HG02759 (cell line): ENCODE measurements at regions not wholly inside any gene's neighbourhood (a gene's known extent, or its start where the extent isn't known, plus 50 kb on each side); places are given as distances from the start of the nearest gene placed in this dataset.

ENCODE experiments used
- ATAC-seq: cut with Tn5 transposase; IDR thresholded peaks from one replicate; pipeline ENCODE4 v1.9.1; 2021; ENCODE audit warnings: mild to moderate bottlenecking, moderate library complexity; ENCODE audit not compliant: unreplicated experiment

DNA sequence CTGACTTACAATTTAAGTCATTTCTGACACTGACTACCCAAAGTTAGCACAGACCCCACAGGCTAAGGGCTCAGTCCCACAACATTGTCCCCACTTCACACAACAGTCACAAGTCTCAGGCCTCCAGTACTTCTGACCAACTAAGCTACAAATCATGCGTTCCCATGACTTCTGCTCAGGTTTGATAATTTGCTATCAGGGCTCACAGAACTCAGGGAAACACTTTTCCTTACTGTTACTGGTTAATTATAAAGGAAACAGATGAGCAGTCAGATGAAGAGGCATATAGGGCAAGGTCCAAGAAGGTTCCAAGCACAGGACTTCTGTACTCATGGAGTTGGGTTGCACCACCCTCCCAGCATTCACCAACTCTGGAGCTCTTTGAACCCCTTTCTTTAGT lies 151.2 kb upstream of the TNR start:
- no peak for ATAC-seq

DNA sequence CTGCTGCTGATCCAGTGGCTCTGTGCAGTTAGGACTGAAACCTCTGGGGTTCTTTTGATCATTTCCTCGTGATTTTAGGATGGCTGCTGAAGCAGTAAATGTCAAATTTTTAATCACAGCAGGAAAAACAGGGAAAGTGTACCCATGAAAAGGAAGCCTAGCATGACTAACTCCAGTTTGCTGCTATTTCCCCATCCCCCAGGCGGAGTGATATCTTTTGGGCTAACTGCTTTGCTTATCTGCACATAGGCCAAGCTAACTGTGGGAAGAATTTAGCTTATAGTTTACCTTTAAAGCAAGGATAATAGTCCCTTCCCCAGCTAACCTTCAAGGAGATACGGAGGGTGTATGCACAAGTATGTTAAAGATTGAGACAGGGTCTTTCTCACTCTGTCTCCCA lies 149.8 kb upstream of the TNR start:
- no peak for ATAC-seq

DNA sequence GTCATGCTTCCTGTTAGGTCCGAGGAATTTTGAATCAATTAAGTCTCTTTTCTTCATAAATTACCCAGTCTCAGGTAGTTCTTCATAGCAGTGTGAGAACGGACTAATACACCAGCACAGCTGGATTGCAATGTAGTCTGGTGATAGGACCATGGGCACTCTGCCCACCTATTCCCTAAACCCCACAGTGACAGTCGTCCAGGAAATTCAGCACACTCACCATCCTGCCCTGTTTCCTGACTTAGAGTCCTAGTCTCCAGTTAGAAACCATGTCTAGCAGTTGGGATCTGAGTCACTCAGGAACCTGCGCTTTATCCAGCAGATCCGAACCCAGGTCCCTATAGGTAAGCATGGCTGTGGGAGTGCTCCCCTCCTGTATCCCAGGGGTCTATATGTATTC lies 149.3 kb upstream of the TNR start:
- ATAC-seq, result no peak

DNA sequence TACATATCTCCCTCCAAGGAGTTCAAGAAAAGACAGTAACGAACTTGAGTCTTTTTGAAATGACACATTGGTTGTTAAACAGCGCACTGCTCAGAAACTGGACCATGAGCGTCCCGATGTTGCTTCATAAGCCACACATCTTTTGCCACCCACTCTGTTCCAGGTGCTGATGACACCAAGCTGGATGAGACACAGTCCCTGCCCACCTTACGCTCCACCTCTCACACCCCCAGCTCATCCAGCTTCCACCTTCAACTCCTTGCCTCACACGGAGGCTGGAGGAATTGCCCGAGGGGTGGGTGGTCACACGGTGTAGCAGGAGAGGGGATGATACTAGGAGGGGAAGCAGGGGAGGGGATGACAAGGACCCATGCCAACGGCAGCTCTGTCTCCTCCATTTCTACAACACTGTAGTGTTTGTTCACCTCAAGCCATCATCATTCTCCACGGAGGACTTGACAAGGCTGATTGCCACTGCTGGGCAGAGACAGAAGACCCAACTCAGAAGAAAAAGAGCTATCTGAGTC lies 148.5 kb upstream of the TNR start:
- no peak for ATAC-seq

DNA sequence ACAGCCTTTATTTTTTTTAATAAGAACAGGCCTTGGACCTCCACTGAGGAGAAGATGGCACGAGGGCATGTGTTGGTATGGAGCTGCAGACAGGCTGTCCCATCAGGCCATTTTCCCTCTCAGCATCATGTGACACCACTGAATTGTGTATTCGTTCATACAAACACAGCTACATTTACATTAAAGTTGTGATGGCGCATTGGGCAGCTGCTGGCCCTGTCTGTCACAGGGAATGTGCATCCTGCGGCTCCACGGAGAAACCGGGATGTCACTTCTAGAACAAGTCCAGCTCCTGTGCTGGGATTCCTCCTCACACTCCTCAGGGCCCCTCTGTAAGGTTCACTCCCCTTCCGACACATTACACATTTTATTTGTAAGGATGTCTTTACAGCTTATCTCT lies 147.6 kb upstream of the TNR start:
- ATAC-seq, result no peak

DNA sequence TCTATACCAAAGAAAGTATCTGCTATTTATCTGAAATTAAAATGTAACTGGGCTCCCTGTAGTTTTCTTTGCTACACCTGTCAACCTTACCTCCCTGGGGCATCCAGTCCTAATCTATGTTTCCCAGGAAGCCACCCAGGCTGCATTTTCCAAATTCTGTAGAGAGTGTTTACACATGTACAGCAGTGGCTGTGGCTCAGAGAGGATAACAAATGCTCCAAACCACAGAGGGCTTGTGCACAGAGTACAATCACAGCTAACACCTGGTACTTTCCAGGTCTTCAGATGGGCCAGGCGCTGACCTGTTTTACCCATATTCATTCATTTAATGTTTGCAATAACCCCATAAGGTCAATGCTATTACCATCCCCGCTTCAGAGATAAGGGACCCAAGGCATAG lies 146.5 kb upstream of the TNR start:
- ATAC-seq, result no peak

DNA sequence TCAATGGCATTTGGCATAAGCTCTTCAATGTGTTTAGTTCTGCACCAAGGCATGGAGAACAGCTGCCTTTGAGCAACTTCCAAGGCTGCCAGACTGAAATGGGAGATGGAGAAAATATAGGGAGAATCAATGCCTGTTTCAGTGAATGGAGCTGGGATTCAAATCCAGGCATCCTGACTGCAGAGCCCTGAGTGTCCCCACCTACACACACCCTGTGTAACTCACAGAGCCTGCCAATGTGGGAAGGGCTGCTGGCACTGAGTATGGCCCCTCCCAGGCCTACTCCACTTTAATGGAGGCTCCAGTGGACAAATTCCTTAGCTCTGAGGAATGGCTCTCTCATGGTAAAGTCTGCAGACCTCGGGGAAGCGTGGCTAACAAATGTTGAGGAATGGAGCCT lies 145.6 kb upstream of the TNR start:
- no peak for ATAC-seq

DNA sequence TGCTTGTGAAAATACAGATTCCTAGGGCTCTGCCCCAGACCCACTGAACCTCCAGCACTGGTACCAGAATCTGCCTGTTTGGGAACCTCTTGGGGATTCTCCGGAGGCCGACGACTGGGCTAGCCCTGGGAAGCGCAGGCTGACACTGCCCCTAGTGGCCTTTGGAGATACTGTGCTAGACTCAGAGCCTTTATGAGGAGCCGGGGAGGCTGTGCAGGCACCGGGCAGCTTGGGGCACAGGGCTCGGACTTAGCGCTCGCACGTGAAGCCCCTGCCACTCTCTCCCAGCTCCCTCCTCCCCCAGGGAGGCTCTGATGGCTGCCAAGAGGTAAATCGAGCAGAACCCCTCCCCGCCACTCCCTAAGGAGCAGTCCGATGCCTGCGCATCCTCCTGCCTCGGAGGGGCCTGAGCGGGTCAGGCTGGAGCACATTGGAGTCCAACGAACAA lies 144.6 kb upstream of the TNR start:
- ATAC-seq, result peak; percentile 87

DNA sequence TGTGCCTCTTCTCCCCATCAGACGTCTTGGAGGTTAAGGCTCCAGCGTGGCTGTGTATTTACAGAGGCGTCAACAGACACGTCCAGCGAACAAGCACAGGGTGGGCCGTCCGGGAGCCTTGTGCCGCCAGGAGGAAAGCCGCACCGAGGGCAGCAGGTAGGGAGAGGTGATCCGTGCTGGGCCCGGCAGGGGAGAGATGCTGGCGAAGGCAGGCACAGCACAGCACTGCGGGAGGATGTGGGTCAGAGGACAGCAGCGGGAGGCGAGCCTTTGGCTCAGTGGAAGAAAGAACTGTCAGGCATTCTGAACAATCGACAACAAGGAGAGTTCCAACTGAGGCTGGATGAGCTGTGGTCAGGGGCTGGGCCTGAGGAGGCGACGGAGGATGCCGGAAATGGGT lies 144.1 kb upstream of the TNR start:
- ATAC-seq, result no peak

DNA sequence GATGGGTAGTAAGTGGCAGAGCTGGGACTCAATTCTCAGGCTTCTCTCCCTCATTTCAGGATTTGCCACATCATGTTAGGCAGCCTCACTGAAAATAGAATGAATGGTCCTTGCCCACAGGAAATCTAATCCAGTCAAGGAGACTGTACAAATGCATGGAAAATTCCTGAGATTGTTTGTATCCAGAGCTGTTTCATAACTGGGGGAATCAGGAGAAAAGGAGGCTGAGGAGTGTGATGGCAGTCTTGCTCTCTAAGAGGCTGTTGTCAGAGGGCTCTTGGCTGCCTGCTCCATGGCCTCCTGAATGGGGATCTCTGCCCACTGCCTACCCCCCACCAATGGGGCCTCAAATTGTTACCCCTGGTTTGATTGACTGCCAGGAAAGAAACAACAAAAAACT lies 141.9 kb upstream of the TNR start:
- no peak for ATAC-seq

DNA sequence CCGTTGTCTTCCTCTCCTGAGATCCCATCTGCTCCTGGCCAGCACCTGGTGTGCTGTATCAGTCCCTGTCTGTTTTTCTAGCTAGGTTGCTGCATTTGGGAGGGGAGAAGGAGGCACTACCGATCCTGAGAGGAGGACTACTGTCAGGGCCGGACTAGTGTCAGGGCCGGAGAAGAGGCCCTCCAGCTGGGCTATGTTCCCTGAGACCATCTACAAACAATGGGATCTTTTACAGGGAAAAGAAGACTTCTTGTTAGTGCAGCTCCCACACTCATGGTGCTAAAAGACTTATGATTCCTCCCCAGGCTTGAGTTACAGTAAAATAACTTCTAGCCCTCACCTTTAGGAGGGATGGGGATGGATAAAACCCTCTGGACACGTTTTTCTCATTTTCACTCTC lies 141.0 kb upstream of the TNR start:
- ATAC-seq, result no peak

DNA sequence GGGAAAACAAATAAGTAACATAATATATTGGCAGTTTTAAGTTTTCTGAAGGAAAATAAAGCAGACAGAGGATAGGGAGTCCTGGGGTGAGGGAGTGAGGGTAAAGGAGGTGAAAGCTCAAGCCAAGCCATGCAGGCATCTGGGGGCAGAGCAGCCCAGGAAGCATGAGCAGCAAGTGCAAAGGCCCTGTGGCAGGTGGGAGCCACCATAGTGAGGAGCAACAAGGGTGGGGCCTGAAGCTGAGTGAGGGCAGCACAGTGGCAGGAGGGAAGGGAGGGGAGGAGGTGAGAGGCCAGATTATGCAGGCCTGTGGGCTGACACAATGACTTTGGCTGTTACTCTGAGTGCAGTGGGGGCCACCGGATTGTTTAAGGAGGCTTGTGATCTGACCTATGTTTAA lies 138.8 kb upstream of the TNR start:
- ATAC-seq, result no peak

DNA sequence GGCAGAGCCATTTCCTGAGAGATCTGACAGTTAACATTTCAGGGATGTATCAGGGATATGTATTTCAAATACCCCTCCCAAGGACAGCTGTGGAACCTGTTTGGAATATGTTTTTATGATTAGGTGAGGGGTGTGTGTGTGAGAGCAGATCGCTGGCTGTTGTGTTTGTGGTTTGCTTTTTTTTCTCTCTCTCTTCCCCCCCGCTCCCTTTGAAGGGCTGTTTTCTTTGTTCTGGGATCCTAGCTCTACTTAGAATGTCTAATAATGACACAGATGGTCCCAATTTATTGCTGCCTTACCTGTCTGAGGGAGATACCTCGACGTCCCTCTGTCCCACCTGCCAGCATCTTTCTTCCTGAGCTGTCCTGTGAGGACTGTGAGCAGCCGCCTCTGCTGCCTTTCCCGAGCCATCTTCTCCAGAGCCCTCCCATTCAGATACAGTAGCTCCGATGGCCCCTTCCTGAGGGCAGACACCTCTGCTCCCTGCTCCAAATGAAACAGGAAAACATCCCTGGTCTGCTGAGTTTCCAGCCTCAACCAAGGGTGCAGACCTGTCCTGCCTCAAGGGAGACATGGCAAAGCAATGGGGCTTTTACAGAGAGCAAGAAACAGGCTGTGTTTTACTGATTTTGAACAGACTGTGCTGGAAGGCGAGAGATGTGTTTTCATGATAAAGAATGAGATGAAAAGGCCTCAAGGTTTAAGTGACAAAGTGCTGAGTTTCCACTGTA lies 138.0 kb upstream of the TNR start:
- ATAC-seq, result no peak

DNA sequence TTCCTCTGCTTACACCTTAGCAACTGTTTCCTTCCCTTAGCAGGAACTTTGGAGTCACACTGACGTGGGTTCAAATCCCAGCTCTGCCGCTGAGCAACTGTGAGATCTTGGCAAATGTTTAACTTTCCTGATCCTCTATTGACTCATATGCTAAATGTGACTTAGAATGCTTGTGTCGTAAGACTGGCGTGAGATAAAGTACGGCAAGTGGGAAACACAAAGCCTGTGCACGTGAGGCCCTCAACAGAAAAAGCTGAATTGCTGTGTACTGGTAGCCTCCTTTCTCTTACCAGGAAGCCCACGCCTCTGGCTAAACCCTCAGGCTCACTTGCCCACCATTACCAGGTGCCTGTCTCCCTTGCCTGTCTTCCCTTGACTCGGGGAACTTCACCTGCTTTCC lies 135.4 kb upstream of the TNR start:
- no peak for ATAC-seq

DNA sequence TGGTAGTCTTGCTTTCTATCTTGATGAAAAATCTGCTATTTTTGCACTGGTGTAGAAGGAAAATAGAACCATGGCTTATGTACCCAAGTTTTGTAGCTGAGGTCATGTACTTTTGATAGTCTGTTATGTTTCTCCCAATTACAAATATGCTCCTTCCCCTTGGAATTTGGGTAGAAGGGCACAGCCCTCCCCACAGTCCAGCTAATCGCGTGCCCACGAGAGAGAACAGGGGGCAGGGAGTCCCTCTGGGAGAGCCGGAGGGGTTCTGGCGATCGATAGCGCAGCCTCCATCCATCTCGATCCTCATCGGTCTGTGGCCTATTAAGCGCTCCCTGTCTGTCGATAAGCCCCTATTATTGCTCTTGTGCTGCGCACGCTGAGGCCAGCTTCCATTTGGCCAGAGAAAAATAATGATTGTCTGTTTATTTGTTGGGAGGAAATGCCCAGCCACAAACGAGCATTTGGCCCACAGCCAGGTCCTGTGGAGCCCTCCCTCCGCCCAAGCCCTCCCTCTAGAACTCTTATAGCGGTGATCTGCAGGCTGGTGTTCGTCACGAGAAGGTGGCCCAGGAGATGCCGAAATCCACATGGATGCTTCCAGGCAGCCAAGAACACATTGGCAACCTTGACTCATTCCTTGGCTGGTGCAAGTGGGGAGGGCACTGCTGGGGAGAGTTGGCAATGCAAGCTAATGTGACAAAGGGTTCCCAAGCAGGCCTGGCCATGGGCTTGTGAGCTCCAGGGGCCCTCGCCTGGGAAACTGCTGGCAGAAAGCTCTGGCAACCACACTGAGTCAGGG lies 134.7 kb upstream of the TNR start:
- no peak for ATAC-seq

DNA sequence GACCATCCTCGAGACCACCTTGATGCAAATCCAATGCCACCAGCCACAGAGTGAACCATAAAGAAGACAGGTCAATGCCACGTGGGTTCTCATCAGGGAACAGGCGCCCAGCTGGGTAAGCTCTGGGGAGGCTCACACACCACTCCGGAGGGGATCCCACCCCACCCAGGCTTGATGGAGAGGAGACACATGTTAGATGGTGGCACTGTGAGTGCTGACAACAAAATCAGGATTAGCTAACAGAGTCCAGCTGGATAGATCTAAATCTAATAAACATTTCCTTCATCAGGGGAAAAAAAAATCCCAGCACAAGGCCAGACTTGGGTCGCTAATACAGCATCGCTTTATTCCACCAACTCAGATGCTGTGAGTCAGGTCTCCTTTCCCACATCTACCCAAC lies 132.2 kb upstream of the TNR start:
- ATAC-seq, result no peak

DNA sequence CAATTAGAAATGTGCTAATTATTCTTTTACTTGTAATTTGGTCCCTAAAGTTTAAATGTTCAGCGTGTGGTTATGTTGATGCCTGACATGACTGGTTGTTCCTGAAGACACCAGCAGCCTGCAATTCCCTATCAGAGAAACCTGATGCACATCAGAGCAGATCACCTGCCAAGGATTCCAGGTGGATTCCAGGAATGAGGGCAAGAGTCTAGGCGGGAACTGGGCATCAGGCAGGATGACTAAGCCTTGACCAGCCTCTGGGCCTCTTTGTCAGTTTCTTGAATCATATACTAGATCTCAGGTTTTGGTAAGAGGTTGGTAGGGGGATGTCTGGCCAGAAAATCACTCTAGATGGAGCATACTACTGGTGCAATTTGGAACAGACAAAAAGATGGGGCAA lies 130.7 kb upstream of the TNR start:
- no peak for ATAC-seq

DNA sequence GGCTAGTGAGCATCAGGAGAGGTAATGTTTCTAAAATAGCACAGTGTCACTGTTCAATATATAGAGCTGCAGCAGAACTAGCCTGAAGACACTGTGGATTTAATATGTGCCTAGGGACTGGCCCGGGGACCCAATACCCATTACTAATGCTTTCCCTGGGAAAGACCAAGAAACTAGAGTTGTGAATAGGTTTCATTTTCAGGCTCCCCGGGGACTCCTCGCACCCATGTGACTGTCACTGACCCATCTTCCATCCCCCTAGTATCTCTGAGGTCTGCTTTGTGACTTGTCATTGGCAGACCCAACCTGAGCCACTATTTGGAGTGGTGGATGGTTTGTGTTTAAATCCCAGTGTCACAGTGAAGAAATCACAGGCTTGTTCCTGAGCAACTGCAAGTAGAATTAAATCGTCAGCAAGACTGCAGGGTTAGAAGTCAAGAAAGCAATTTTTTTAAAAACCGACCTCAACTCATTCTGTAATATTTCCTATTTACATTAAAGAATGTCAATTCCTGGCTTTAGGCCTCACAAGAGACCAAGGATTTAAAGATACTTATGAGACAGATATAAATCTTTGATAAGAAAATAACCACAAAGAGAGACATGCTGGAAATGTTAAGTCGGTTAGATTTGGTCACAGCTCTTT lies 130.0 kb upstream of the TNR start:
- peak; percentile 81 for ATAC-seq

DNA sequence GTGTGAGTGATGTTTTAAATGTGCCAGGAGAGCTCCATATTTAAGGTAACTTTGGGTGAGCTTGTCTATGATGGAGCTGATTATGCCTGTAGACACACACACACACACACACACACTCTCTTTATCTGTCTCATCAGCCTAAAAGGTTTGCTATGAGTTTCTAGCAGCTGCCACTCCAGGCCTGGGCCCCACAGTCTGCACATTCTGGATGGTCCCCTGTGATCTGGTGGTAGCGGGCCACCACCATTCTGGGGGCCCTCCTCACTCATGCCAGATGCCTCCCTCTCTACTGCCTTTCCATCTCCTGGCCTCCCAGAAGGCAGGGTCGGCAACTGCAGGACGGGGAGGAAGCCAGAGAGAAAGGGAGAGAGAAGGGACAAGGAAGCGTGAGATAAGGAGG lies 129.2 kb upstream of the TNR start:
- no peak for ATAC-seq

DNA sequence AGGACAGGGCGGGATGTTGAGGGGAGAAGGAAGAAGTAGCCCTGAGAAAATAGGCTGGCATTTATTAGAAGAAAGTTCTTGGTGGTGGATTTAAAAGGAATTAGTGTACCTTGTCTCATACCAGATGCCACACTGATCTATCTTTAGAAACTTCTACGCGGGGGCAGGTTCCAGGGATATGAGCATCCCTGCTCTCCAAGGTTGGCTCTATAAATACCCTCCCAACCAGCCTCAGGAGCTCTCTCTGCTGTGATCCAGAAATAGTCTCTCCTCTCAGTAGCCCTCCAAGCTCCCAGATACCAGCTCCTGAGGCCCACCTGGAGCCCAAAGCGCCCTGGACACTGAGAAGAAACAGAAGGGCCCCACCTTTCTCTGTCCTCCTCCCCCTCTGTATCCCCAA lies 128.3 kb upstream of the TNR start:
- no peak for ATAC-seq

DNA sequence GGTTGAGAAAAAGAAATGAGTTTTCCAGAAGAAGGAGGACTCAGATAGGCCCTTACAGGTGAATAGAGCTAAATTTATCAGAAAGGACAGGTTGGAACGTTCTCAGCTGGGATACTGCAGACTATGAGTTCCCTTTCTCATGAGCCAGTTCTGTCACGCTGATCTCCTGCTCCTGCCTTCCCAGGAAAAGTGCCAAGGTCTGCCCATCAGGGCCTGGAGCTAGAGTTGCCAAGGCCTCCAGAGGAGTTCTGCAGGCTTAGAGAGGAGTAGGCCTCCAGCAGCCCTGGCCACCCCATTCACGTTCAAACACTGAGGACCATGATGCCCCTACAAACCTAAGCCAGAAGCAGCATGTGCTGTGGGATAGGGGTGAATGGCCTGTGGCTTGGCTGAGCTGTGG lies 126.8 kb upstream of the TNR start:
- ATAC-seq, result no peak

DNA sequence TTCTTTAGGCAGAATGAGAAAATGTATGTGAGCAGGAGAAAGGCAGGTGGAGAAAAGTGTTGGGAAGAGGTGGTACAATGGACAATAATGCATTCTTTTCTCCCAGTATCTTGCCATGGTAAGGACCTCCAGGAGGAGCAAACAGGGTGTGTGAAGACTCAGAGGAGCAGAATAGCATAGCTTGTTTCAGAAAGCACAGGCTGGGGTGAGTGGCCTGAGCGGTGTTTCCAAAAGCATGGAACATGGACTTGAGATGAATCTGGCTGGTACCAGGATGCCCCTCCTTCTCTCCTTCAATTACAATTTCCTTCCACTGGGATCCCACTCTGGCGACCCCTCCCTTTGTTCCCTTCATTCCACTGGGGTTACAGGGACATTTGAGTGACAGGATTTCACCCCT lies 123.4 kb upstream of the TNR start:
- no peak for ATAC-seq
